Type B pancreatic cell (in vitro differentiated cells): ENCODE measurements at regions not wholly inside any gene's neighbourhood (a gene's known extent, or its start where the extent isn't known, plus 50 kb on each side); places are given as distances from the start of the nearest gene placed in this dataset.

Source experiments
- DNase-seq: peaks from one replicate; pipeline ENCODE4 v3.0.0; 2021; ENCODE audit warnings: mixed read lengths; ENCODE audit not compliant: unreplicated experiment; ENCODE audit errors: extremely low spot score
- H3K27ac Mint-ChIP-seq: 2 replicates; pipeline ENCODE4 v1.8.0; 2021; ENCODE audit warnings: mild to moderate bottlenecking, mixed read lengths
- H3K27me3 Mint-ChIP-seq: 2 replicates; pipeline ENCODE4 v1.8.0; 2021; ENCODE audit warnings: mixed read lengths
- H3K36me3 Mint-ChIP-seq: 2 replicates; pipeline ENCODE4 v1.8.0; 2021; ENCODE audit warnings: mixed read lengths
- H3K4me1 Mint-ChIP-seq: one replicate; pipeline ENCODE4 v1.8.0; 2021; ENCODE audit warnings: mixed read lengths; ENCODE audit not compliant: unreplicated experiment
- H3K4me3 Mint-ChIP-seq: 2 replicates; pipeline ENCODE4 v1.8.0; 2021; ENCODE audit warnings: mild to moderate bottlenecking, mixed read lengths
- H3K9me3 Mint-ChIP-seq: 2 replicates; pipeline ENCODE4 v1.8.0; 2021; ENCODE audit warnings: mixed read lengths
- TF ChIP-seq, protein P1 (sequence below): fragments of 200-600 bp; sonication (generic); conservative IDR thresholded peaks from 2 replicates; pipeline ENCODE4 v1.5.0; 2021; ENCODE audit warnings: antibody characterized with exemption, mild to moderate bottlenecking

DNA sequence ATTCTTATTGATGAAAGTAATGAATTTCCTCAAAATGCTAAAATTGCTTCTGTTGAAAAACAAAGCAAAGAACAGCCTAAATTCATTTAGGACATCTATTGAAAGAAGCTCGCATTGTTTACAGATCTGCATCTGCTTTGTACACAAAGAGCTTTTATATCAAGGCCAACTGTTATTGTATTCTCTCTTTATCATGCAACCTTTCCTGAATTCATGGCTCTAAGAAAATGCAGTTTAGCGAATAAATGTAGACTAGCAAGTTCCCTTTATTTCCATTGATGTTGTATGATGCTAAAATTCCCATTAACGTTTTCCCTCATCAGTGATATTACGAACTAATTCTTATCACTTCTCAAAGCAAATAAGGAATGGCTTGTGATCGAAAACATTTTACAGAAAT, 446.3 kb downstream of the MID1IP1 start:
- TF ChIP-seq, protein P1, sequence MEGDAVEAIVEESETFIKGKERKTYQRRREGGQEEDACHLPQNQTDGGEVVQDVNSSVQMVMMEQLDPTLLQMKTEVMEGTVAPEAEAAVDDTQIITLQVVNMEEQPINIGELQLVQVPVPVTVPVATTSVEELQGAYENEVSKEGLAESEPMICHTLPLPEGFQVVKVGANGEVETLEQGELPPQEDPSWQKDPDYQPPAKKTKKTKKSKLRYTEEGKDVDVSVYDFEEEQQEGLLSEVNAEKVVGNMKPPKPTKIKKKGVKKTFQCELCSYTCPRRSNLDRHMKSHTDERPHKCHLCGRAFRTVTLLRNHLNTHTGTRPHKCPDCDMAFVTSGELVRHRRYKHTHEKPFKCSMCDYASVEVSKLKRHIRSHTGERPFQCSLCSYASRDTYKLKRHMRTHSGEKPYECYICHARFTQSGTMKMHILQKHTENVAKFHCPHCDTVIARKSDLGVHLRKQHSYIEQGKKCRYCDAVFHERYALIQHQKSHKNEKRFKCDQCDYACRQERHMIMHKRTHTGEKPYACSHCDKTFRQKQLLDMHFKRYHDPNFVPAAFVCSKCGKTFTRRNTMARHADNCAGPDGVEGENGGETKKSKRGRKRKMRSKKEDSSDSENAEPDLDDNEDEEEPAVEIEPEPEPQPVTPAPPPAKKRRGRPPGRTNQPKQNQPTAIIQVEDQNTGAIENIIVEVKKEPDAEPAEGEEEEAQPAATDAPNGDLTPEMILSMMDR: no peak
- H3K4me3 Mint-ChIP-seq: no peak overlapping the region
- no peaks in the 10 kb centered on the region for H3K27me3 Mint-ChIP-seq
- no peak for DNase-seq
- no peaks in the 10 kb centered on the region for H3K4me1 Mint-ChIP-seq
- peaks cover 6% of the 10 kb centered on the region for H3K9me3 Mint-ChIP-seq
- no peak overlapping the region for H3K27ac Mint-ChIP-seq
- H3K36me3 Mint-ChIP-seq: no peaks in the 10 kb centered on the region

DNA sequence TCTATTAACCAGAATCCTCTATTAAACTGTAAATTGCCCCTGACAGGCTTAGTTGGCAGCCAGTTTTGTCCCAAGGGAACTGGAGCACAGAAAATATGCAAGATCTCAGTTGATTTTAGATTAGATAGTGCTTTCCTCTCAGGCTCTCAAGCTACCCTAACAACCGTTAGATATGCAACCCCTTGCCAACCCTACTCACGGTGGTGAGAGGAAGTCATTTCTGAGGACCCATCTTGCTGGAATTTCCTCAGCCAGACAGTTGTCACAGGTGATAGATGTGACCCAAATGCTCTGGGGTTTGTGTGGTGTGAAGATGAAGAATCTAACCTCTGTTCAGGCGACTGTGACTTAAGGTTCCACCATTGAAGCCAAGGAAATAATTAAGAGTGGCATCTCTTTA, 447.1 kb downstream of the MID1IP1 start:
- TF ChIP-seq, protein P1: no peak
- Mint-ChIP-seq H3K4me1 (no peaks in the 10 kb centered on the region), H3K36me3 (peaks cover 3% of the 10 kb centered on the region)

GRCh38 chrX:39249999-39250398, 448.7 kb downstream of the MID1IP1 start:
- TF ChIP-seq, protein P1: no peak
- Mint-ChIP-seq H3K4me1 (no peaks in the 10 kb centered on the region), H3K4me3 (no peak overlapping the region), H3K27ac (no peak overlapping the region), H3K27me3 (no peaks in the 10 kb centered on the region), H3K36me3 (peaks cover 4% of the 10 kb centered on the region), H3K9me3 (no peaks in the 10 kb centered on the region)
- DNase-seq: no peak

More for the DNA sequence above, 447.1 kb downstream of the MID1IP1 start:
- no peaks in the 10 kb centered on the region for H3K27me3 Mint-ChIP-seq
- H3K9me3 Mint-ChIP-seq: peaks cover 6% of the 10 kb centered on the region
- DNase-seq: no peak
- no peak overlapping the region for H3K4me3 Mint-ChIP-seq
- no peak overlapping the region for H3K27ac Mint-ChIP-seq

DNA sequence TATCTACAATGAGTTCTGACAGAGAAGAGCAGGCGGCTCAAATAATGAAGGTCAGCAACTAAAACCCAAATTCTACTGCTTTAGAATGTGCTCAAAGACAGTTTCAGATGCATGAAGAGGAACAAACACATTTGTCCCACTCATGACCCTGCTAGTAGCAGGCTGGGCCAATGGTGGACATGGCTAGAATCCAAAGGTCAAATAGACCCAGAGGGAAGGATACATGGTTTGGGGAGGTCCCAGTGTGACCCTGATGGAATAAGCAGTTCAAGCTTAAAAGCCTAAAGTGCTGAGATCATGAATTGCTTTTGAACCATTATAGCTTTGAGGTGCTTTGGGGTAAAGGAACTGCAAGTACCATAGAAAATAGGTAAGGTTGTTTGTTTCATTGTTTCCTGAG, 450.7 kb downstream of the MID1IP1 start:
- Mint-ChIP-seq H3K27ac (no peak overlapping the region), H3K4me3 (no peak overlapping the region), H3K4me1 (no peaks in the 10 kb centered on the region), H3K36me3 (peaks cover 4% of the 10 kb centered on the region), H3K9me3 (no peaks in the 10 kb centered on the region), H3K27me3 (no peaks in the 10 kb centered on the region)
- DNase-seq: no peak
- TF ChIP-seq, protein P1: no peak

- peaks cover 4% of the 10 kb centered on the region for H3K36me3 Mint-ChIP-seq
- H3K27me3 Mint-ChIP-seq: no peaks in the 10 kb centered on the region
- DNase-seq: no peak
- H3K9me3 Mint-ChIP-seq: no peaks in the 10 kb centered on the region
- TF ChIP-seq, protein P1: no peak
- no peaks in the 10 kb centered on the region for H3K4me1 Mint-ChIP-seq
- no peak overlapping the region for H3K27ac Mint-ChIP-seq
- no peak overlapping the region for H3K4me3 Mint-ChIP-seq
Measured at GRCh38 chrX:39253551-39253950, 452.3 kb downstream of the MID1IP1 start.

DNA sequence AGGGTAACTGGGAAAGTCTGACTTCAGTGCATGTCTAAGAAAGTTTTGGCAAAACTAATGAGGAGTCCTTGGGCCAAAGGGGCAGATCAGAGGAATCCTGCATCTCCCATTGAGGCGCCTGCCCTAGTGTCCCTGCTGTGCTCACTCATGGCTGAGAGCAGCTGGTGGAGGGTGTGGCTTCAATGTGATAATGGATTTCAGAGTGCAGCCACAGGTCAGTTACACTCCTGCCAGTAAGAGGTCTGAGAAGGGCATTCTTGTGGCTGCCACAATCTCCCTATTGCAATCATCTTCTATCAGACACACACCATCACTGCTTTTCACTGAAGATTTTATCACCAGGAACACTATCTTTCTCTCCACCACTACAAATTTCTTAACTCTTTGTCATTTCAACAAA, 457.1 kb downstream of the MID1IP1 start:
- Mint-ChIP-seq H3K9me3 (no peaks in the 10 kb centered on the region), H3K36me3 (peaks cover 1% of the 10 kb centered on the region), H3K4me3 (no peak overlapping the region), H3K4me1 (no peaks in the 10 kb centered on the region), H3K27ac (no peak overlapping the region), H3K27me3 (no peaks in the 10 kb centered on the region)
- DNase-seq: no peak
- TF ChIP-seq, protein P1: no peak
